T1000 (cell line): ENCODE measurements at regions not wholly inside any gene's neighbourhood (a gene's known extent, or its start where the extent isn't known, plus 50 kb on each side); places are given as distances from the start of the nearest gene placed in this dataset.
A peak's percentile ranks its signal among the peaks of the same experiment; 100 is the strongest.

Experiments used
- DNase-seq: peaks from one replicate; lab custom pipeline; 2025; ENCODE audit warnings: mixed read lengths; lab: John Stamatoyannopoulos, UW

GRCh38 chr3:106755336-106755735, 621.9 kb upstream of the CCDC54 start:
- DNase-seq, result no peak

- no peak for DNase-seq
These were observed 620.3 kb upstream of the CCDC54 start for GRCh38 chr3:106756901-106757300.

GRCh38 chr3:106758459-106758858, 618.8 kb upstream of the CCDC54 start:
- DNase-seq, result no peak

GRCh38 chr3:106759731-106760130, 617.5 kb upstream of the CCDC54 start:
- DNase-seq, result no peak

GRCh38 chr3:106765342-106765741, 611.9 kb upstream of the CCDC54 start:
- DNase-seq, result peak; percentile 40

- no peak for DNase-seq
These were observed 608.2 kb upstream of the CCDC54 start for GRCh38 chr3:106768941-106769480.

GRCh38 chr3:106773795-106774194, 603.4 kb upstream of the CCDC54 start:
- DNase-seq, result no peak

GRCh38 chr3:106783231-106783630, 594.0 kb upstream of the CCDC54 start:
- no peak for DNase-seq

- DNase-seq, result no peak
These were observed 588.0 kb upstream of the CCDC54 start for GRCh38 chr3:106789276-106789675.

- no peak for DNase-seq
These were observed 584.5 kb upstream of the CCDC54 start for GRCh38 chr3:106792716-106793115.

GRCh38 chr3:106794442-106794841, 582.8 kb upstream of the CCDC54 start:
- DNase-seq, result no peak

GRCh38 chr3:106795553-106795952, 581.7 kb upstream of the CCDC54 start:
- DNase-seq, result no peak

- DNase-seq, result no peak
These were observed 579.8 kb upstream of the CCDC54 start for GRCh38 chr3:106797461-106797860.

GRCh38 chr3:106805625-106806024, 571.6 kb upstream of the CCDC54 start:
- DNase-seq, result no peak

GRCh38 chr3:106806964-106807363, 570.3 kb upstream of the CCDC54 start:
- no peak for DNase-seq

GRCh38 chr3:106809041-106809440, 568.2 kb upstream of the CCDC54 start:
- DNase-seq, result no peak

- no peak for DNase-seq
These were observed 567.5 kb upstream of the CCDC54 start for GRCh38 chr3:106809623-106810299.

- no peak for DNase-seq
These were observed 566.9 kb upstream of the CCDC54 start for GRCh38 chr3:106810300-106810875.

GRCh38 chr3:106811376-106811775, 565.9 kb upstream of the CCDC54 start:
- no peak for DNase-seq

- no peak for DNase-seq
These were observed 563.5 kb upstream of the CCDC54 start for GRCh38 chr3:106813742-106814141.

- no peak for DNase-seq
These were observed 563.0 kb upstream of the CCDC54 start for GRCh38 chr3:106814231-106814630.

- no peak for DNase-seq
These were observed 560.4 kb upstream of the CCDC54 start for GRCh38 chr3:106816838-106817237.

GRCh38 chr3:106817706-106818105, 559.5 kb upstream of the CCDC54 start:
- DNase-seq, result no peak

GRCh38 chr3:106819440-106819839, 557.8 kb upstream of the CCDC54 start:
- no peak for DNase-seq
